ENCODE measurements at regions not wholly inside any gene's neighbourhood (a gene's known extent, or its start where the extent isn't known, plus 50 kb on each side); places are given as distances from the start of the nearest gene placed in this dataset.

GRCh38 chr11:131254254-131254653 lies 116.2 kb upstream of the NTM start:
- DNase-seq: no peak
- Histone ChIP-seq H3K9me3 (ENCODE audit: severe bottlenecking) (no peaks in the 10 kb centered on the region), H3K27ac (no peak overlapping the region), H3K4me3 (ENCODE audit: low read depth, low read length) (no peak overlapping the region), H3K36me3 (no peaks in the 10 kb centered on the region), H3K27me3 (ENCODE audit: insufficient read depth, low read depth, severe bottlenecking) (no peaks in the 10 kb centered on the region)
- TF ChIP-seq, protein P1, sequence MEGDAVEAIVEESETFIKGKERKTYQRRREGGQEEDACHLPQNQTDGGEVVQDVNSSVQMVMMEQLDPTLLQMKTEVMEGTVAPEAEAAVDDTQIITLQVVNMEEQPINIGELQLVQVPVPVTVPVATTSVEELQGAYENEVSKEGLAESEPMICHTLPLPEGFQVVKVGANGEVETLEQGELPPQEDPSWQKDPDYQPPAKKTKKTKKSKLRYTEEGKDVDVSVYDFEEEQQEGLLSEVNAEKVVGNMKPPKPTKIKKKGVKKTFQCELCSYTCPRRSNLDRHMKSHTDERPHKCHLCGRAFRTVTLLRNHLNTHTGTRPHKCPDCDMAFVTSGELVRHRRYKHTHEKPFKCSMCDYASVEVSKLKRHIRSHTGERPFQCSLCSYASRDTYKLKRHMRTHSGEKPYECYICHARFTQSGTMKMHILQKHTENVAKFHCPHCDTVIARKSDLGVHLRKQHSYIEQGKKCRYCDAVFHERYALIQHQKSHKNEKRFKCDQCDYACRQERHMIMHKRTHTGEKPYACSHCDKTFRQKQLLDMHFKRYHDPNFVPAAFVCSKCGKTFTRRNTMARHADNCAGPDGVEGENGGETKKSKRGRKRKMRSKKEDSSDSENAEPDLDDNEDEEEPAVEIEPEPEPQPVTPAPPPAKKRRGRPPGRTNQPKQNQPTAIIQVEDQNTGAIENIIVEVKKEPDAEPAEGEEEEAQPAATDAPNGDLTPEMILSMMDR (IDR thresholded peaks at IDR 0.05; ENCODE audit: low read depth, low read length): no peak

- no peak overlapping the region for H3K27ac ChIP-seq
- H3K27me3 ChIP-seq (ENCODE audit: insufficient read depth, low read depth, severe bottlenecking): no peaks in the 10 kb centered on the region
- H3K9me3 ChIP-seq (ENCODE audit: severe bottlenecking): peaks cover 3% of the 10 kb centered on the region
- no peaks in the 10 kb centered on the region for H3K36me3 ChIP-seq
- TF ChIP-seq, protein P1 (IDR thresholded peaks at IDR 0.05; ENCODE audit: low read depth, low read length): no peak
- H3K4me3 ChIP-seq (ENCODE audit: low read depth, low read length): no peak overlapping the region
- DNase-seq: no peak
Measured at GRCh38 chr11:131274233-131274632, 96.2 kb upstream of the NTM start.

- H3K27me3 ChIP-seq (ENCODE audit: insufficient read depth, low read depth, severe bottlenecking): no peaks in the 10 kb centered on the region
- H3K27ac ChIP-seq: no peak overlapping the region
- TF ChIP-seq, protein P1 (IDR thresholded peaks at IDR 0.05; ENCODE audit: low read depth, low read length): no peak
- H3K36me3 ChIP-seq: no peaks in the 10 kb centered on the region
- H3K9me3 ChIP-seq (ENCODE audit: severe bottlenecking): peaks cover 3% of the 10 kb centered on the region
- H3K4me3 ChIP-seq (ENCODE audit: low read depth, low read length): no peak overlapping the region
- no peak for DNase-seq
Measured at GRCh38 chr11:131275580-131275979, 94.8 kb upstream of the NTM start.

- Histone ChIP-seq H3K27ac (no peak overlapping the region), H3K4me3 (ENCODE audit: low read depth, low read length) (no peak overlapping the region), H3K36me3 (no peaks in the 10 kb centered on the region), H3K27me3 (ENCODE audit: insufficient read depth, low read depth, severe bottlenecking) (no peaks in the 10 kb centered on the region), H3K9me3 (ENCODE audit: severe bottlenecking) (no peaks in the 10 kb centered on the region)
- TF ChIP-seq, protein P1 (IDR thresholded peaks at IDR 0.05; ENCODE audit: low read depth, low read length): no peak
- DNase-seq: no peak
Measured at GRCh38 chr11:131278472-131278871, 91.9 kb upstream of the NTM start.

DNA sequence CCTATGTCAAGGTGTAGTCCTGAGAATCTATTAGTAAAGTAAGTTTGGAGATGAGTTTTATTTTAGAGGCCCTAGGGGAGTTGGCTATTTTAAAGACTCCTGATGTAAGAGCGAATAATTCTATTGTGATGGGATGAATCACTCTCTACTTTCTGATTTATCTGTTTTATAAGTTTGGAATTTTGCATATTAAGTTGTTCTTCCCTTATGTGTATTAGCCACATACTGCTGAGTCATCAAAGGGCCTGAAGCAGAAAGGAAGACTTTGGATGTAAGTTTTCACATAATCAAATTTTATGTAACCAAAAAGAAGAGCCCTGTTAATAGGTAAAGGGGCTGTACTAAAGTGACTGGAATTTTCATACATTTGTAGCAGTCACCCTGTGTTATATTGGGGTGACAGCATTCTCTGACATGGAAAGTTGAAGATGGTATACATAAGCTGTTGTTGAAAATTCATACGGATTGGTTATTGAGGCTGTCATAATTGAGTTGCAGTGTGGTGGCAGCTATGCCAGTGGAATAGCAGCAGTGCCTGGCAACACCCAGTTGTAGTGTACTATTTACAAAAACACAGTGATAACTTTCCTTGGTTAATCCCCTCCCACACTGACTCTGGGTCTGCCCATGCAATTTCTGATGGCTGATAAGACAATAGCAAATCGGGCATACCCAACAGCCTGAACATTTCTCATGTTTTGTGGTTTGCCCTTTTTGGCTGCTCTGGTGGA lies 90.6 kb upstream of the NTM start:
- Histone ChIP-seq H3K27ac (no peak overlapping the region), H3K36me3 (no peaks in the 10 kb centered on the region), H3K9me3 (ENCODE audit: severe bottlenecking) (no peaks in the 10 kb centered on the region), H3K27me3 (ENCODE audit: insufficient read depth, low read depth, severe bottlenecking) (no peaks in the 10 kb centered on the region), H3K4me3 (ENCODE audit: low read depth, low read length) (no peak overlapping the region)
- DNase-seq: no peak
- TF ChIP-seq, protein P1 (IDR thresholded peaks at IDR 0.05; ENCODE audit: low read depth, low read length): no peak

- TF ChIP-seq, protein P1 (IDR thresholded peaks at IDR 0.05; ENCODE audit: low read depth, low read length): no peak
- Histone ChIP-seq H3K9me3 (ENCODE audit: severe bottlenecking) (no peaks in the 10 kb centered on the region), H3K27ac (no peak overlapping the region), H3K4me3 (ENCODE audit: low read depth, low read length) (no peak overlapping the region), H3K36me3 (no peaks in the 10 kb centered on the region), H3K27me3 (ENCODE audit: insufficient read depth, low read depth, severe bottlenecking) (no peaks in the 10 kb centered on the region)
- DNase-seq: no peak
Measured at GRCh38 chr11:131281316-131281715, 89.1 kb upstream of the NTM start.

Measured in WERI-Rb-1 (cell line).